Activated CD4-positive, alpha-beta T cell treated with anti-CD3 and anti-CD28 coated beads for 24 hours (primary cell): ENCODE measurements at regions not wholly inside any gene's neighbourhood (a gene's known extent, or its start where the extent isn't known, plus 50 kb on each side); places are given as distances from the start of the nearest gene placed in this dataset.
"Not testable (repeated sequence)": the region's sequence is repeated elsewhere in the genome, so short reads cannot be mapped to it uniquely, and the experiment has no call there.

ENCODE experiments used
- DNase-seq, 2 donors: peaks; one replicate each; pipeline ENCODE4 v3.0.0-alpha.2; 2020; ENCODE audit warnings: low read depth in 2 of 2

DNA sequence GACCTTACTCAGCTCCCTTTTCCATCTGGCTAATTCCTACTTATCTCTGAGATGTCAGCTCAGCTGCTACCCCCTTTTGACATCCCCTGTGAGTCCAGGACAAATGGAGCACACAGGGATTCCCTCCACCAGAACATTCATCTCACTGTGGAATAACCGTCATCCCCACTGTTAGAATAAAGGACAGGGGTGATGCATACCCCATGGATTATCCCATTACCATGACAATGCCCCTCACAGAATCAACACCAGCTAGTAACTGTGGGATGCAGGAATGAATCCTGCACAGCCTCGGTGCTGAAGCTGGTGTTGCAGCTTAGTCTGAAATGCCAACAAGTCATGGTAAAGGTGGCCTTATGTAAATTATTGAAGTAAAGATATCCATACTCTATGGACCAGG lies 624.8 kb upstream of the RAB6C start:
- DNase-seq, result no peak

GRCh38 chr2:129361688-129362087 lies 617.8 kb upstream of the RAB6C start:
- DNase-seq, result no peak

DNA sequence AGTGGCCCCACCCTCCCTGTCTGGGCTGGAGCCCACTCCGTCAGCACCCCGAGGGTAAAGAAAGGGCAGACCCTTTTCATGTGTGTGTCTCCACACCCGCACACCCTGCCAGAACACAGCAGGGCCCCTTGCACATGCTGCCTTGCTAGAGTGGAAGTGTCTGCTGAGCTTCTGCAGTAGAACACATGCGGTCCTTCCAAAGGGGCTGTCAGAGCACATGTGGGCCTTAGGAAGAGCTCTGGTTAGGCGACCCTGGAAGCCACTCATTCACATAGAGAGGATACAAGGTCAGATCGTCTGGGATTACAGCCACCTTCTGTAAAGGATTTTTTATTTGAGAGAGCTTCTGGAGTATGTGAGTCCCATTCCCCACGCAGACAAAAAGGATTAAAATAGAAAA lies 613.2 kb upstream of the RAB6C start:
- DNase-seq, result no peak

DNA sequence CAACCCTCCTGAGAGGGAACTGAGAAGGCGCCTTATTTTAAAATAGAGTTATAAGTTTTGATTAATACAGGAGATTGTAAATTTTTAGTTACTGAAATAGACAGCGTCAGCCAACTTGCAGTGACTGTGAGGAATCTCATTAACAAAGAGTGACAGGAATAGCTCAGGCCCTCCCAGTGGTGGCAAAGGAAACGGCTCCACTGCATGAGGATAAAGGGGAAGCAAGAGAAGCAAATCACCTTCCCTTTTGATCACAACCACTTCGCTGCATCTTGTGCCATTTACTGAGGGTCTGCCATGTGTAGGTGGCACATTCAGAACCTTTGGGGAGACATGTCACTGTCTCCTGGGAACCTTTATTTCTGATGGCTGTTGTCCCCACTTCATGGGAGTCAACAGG lies 612.4 kb upstream of the RAB6C start:
- no peak for DNase-seq

DNA sequence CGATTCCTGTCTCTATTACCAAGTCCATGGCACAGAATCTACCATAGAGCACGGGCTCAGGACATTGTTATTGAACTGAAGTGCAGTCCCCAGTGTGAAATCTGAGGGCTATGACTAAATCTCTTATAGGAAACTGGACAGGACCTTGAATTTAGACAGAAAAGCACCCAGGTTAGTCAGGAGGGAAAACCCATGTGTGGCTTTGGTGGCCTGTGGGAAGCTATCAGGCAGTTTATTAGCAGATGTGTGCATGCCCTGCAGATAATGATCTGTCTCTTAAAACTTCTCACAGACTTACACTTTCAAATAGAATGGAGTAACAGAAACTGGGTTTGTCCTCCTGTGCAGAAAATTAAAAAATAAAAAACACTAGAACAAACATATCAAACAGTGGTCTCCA lies 610.0 kb upstream of the RAB6C start:
- no peak for DNase-seq

DNA sequence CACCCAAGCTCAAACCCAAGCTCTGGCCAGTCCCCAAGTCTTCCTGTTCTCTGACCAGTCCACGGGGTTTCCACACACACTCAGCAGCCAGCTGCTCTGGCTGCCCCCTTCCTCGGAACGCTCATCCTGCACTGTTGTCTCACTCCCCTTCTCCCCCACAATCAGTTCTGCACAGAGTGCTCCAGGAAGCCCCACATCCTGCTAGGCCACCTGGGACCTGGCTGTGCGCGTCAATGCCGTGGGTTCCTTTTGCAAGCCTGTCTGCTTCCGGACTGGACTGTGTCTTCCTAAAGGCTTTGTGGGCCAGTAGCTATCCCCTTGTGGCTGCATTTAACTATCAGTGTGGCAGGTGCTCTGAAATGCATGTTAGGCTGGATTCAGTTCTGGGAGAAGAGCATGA lies 605.0 kb upstream of the RAB6C start:
- DNase-seq, result no peak

DNA sequence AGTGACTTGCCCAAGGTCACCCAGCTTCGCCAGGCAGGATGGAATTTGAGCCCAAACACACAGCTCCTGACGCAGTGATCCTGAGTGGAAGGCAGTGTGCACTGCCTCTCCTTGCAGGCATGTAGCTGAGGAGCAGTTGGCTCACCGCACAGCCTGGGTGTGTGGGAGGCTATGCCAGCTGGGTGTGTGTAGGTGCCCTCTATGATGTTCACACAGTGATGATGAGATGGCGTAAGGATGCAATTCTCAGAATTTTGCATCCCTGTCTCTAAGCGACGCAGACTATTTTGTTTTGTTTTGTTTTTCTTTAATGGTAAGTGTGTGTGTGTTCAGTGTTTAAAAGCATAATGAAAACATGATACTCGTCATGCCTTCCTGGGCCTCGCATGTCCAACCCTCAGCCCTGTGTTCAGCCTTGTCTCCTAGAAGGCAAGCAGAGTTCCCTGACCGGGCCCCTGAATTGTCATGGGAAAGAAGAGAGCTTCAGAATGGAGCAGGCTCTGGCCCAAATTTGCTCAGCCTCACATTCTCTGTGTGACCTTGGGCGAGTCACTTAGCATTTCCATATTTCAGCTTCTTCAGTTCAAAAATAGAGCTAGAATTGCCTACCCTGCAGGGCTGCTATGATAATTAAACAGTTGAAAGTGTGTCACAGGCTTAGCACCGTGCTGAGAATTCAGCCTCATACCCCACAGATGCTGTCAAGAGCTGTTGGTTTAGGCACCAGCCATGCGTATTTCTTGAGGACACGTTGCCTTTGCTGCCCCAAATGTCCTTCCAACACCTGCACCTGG lies 603.6 kb upstream of the RAB6C start:
- DNase-seq, result no peak

GRCh38 chr2:129376426-129377077 lies 602.9 kb upstream of the RAB6C start:
- DNase-seq, result no peak

- no peak for DNase-seq
Measured at GRCh38 chr2:129377078-129377469, 602.4 kb upstream of the RAB6C start.

GRCh38 chr2:129378186-129378585 lies 601.3 kb upstream of the RAB6C start:
- DNase-seq, result no peak

- no peak for DNase-seq
Measured at GRCh38 chr2:129379411-129379810, 600.1 kb upstream of the RAB6C start.

- DNase-seq, result no peak
Measured at GRCh38 chr2:129381789-129382188, 597.7 kb upstream of the RAB6C start.

DNA sequence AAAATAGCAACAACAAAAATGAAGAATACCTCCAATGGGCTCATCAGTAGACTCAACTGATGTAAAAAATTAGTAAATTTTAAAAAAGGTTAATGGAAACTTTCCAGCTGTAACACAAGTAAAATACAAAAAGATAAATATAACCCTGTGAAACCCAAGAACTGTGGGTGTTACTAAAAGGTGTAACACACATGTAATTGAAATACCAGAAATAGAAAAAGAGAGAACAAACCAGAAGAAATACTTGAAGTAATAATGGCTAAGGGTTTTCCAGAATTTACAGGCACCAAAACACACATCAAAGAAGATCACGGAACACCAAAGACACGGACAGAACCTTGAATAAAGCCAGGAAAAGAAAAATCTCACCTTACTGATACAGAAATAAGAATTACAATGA lies 590.6 kb upstream of the RAB6C start:
- DNase-seq, result no peak

- DNase-seq, result no peak
Measured at GRCh38 chr2:129393816-129394215, 585.6 kb upstream of the RAB6C start.

- no peak for DNase-seq
Measured at GRCh38 chr2:129396980-129397599, 582.4 kb upstream of the RAB6C start.

- no peak for DNase-seq
Measured at GRCh38 chr2:129400826-129401225, 578.6 kb upstream of the RAB6C start.

GRCh38 chr2:129402076-129402475 lies 577.4 kb upstream of the RAB6C start:
- no peak for DNase-seq

DNA sequence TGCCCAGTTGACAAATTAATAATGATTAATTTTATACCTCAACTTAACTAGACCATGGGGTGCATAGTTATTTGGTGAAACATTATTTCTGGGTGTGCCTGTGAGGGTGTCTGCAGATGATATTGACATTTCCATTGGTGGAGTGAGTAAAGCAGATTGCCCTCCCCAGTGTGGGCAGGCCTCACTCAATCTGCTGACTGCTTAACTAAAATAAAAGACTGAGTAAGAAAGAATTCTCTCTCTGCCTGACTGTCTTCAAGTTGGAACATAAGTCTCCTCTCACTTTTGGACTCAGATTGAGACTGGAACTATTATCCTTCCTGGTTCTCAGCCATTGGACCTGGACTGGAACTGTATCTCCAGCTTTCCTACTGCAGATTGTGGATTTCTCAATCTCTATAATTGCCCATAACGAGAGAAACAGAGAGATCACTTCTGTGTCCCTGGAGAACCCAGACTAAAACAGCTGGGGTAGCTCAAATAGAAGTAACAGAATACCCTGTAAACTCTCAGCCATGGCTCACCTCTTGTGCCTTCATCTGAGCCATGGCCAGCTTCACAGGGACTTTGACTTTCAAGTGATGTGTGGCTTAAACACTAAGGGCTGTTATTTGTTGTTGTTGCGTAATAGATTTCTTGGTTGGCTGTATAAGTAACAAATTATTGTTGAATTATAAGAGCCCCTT lies 575.3 kb upstream of the RAB6C start:
- no peak for DNase-seq

GRCh38 chr2:129408570-129408969 lies 570.9 kb upstream of the RAB6C start:
- no peak for DNase-seq

- DNase-seq, result not testable (repeated sequence)
Measured at GRCh38 chr2:129417041-129417440, 562.4 kb upstream of the RAB6C start.

DNA sequence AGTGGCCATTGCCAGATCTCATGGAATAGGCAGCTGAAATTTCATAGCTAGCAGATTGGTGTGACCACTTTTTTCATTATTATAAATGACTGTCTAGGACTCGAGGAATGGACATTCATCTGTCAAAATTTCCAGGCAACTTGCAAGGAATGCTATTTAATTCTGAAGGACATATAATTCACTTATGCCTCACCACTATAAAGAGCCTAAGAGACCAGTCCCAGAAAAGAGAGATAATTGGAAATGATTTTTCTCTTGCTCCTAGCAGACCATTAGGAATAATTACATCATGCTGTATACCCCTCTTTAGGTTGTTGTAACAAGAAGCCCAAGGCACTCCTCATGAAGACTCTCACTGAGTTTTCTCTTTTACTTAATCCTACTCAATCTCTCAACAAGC lies 557.4 kb upstream of the RAB6C start:
- DNase-seq, result no peak

- DNase-seq, result no peak
Measured at GRCh38 chr2:129428086-129428660, 551.3 kb upstream of the RAB6C start.
